ENCODE measurements at regions not wholly inside any gene's neighbourhood (a gene's known extent, or its start where the extent isn't known, plus 50 kb on each side); places are given as distances from the start of the nearest gene placed in this dataset.

GRCh38 chr1:93025572-93025971 is 53.5 kb upstream of the MTF2 start:
- TF ChIP-seq CTCF (IDR thresholded peaks at IDR 0.05) = no peak

- TF ChIP-seq CTCF (IDR thresholded peaks at IDR 0.05) = no peak
Measured at GRCh38 chr1:93028542-93028941, 50.5 kb upstream of the MTF2 start.

Data from LNCAP (cell line).